H1 (cell line): ENCODE measurements at regions not wholly inside any gene's neighbourhood (a gene's known extent, or its start where the extent isn't known, plus 50 kb on each side); places are given as distances from the start of the nearest gene placed in this dataset.

Source experiments
- CTCF ChIA-PET: fragments of 300-600 bp; sonication (Branson Sonifier 250); formaldehyde crosslinking; loops from one replicate; lab custom pipeline; 2021; ENCODE audit not compliant: partially characterized antibody; lab: Charles Lee
- POLR2A ChIA-PET: fragments of 300-600 bp; sonication (Branson Sonifier 250); formaldehyde crosslinking; loops from one replicate; lab custom pipeline; 2021; ENCODE audit warnings: inconsistent platforms; ENCODE audit not compliant: partially characterized antibody; lab: Charles Lee
- DNase-seq, 2 experiments: peaks; one replicate each; pipeline versions ENCODE4 v3.0.0 to v3.0.0-alpha.2; 2010 to 2022; ENCODE audit warnings: low spot score in 2 of 2, low read depth in 1 of 2, mixed read lengths in 1 of 2
- FAIRE-seq: peaks from 2 replicates; lab custom pipeline; 2011; peaks lifted over from hg19 to GRCh38; lab: Jason Lieb, UNC
- H2AFZ ChIP-seq: 2 replicates; pipeline ENCODE4 v1.8.1; 2012; ENCODE audit warnings: low read length, inconsistent platforms
- H2AK5ac ChIP-seq: 2 replicates; pipeline ENCODE4 v1.6.1; 2013; ENCODE audit warnings: low read depth, low read length
- H2BK120ac ChIP-seq: replicated peaks from 2 replicates; pipeline ENCODE3; 2013; ENCODE audit warnings: low read depth, low read length, inconsistent platforms
- H2BK12ac ChIP-seq: 2 replicates; pipeline ENCODE4 v1.6.1; 2013; ENCODE audit warnings: low read depth, low read length
- H2BK15ac ChIP-seq: 2 replicates; pipeline ENCODE4 v1.6.1; 2013; ENCODE audit warnings: low read length
- H2BK20ac ChIP-seq: 2 replicates; pipeline ENCODE4 v1.6.1; 2013; ENCODE audit warnings: low read length
- H2BK5ac ChIP-seq: 2 replicates; pipeline ENCODE4 v1.6.1; 2013; ENCODE audit warnings: low read depth, low read length
- H3K14ac ChIP-seq: 2 replicates; pipeline ENCODE4 v1.6.1; 2013; ENCODE audit warnings: inconsistent platforms; ENCODE audit not compliant: insufficient read length
- H3K18ac ChIP-seq: 2 replicates; pipeline ENCODE4 v1.6.1; 2013; ENCODE audit warnings: low read length; ENCODE audit errors: extremely low read depth
- H3K23ac ChIP-seq: 2 replicates; pipeline ENCODE4 v1.6.1; 2013; ENCODE audit warnings: inconsistent platforms; ENCODE audit not compliant: insufficient read length
- H3K23me2 ChIP-seq: 2 replicates; pipeline ENCODE4 v1.6.1; 2013; ENCODE audit warnings: low read depth, low read length
- H3K27ac ChIP-seq: 2 replicates; pipeline ENCODE4 v1.6.1; 2011; ENCODE audit warnings: low read depth, low read length, inconsistent platforms
- H3K27me3 ChIP-seq, 4 experiments: replicated peaks in 1 of 4; 1 replicate in 1 of 4; 2 replicates in 3 of 4; pipeline versions ENCODE4 v1.6.1 to v1.8.1; 2011 to 2013; ENCODE audit warnings: low read length in 3 of 4, mild to moderate bottlenecking in 3 of 4, inconsistent platforms in 2 of 4, mixed read lengths in 2 of 4, moderate library complexity in 1 of 4; ENCODE audit not compliant: control insufficient read depth in 3 of 4, insufficient read depth in 3 of 4; ENCODE audit errors: extremely low read depth in 1 of 4
- H3K36me3 ChIP-seq, 4 experiments: 2 replicates each; pipeline versions ENCODE4 v1.6.1 to v1.8.1; 2011 to 2013; ENCODE audit warnings: mild to moderate bottlenecking in 4 of 4, low read length in 3 of 4, moderate library complexity in 2 of 4, control low read depth in 1 of 4, inconsistent platforms in 1 of 4; ENCODE audit not compliant: insufficient read depth in 4 of 4, control insufficient read depth in 2 of 4
- H3K4ac ChIP-seq: replicated peaks from 2 replicates; pipeline ENCODE3; 2013; ENCODE audit warnings: low read length, low read depth, mixed read lengths, inconsistent platforms; ENCODE audit not compliant: insufficient read length
- H3K4me1 ChIP-seq, 4 experiments: replicated peaks in 1 of 4; 1 replicate in 1 of 4; 2 replicates in 3 of 4; pipeline versions ENCODE4 v1.6.1 to v1.8.1; 2011 to 2013; ENCODE audit warnings: low read length in 3 of 4, inconsistent platforms in 2 of 4, mixed read lengths in 1 of 4; ENCODE audit not compliant: insufficient read depth in 4 of 4, control insufficient read depth in 3 of 4
- H3K4me2 ChIP-seq, 2 experiments: 2 replicates each; pipeline versions ENCODE4 v1.6.1 to v1.8.1; 2011 to 2013; ENCODE audit warnings: low read depth in 2 of 2, low read length in 2 of 2, control low read depth in 1 of 2, inconsistent platforms in 1 of 2, mild to moderate bottlenecking in 1 of 2; ENCODE audit not compliant: insufficient read depth in 1 of 2
- H3K4me3 ChIP-seq, 4 experiments: fragments of 200-600, 300-600 bp in 1 of 4; sonication (generic), shearing (Covaris generic), sonication (Bioruptor Twin) in 1 of 4; 2 replicates each; pipeline versions ENCODE4 v1.5.1 to v1.8.1; 2011 to 2016; ENCODE audit warnings: low read length in 4 of 4, low read depth in 3 of 4, control low read depth in 2 of 4, inconsistent platforms in 2 of 4, mild to moderate bottlenecking in 2 of 4, mixed read lengths in 1 of 4, moderate library complexity in 1 of 4; ENCODE audit not compliant: insufficient read depth in 2 of 4; ENCODE audit errors: extremely low read depth in 1 of 4
- H3K56ac ChIP-seq: replicated peaks from 2 replicates; pipeline ENCODE3; 2013; ENCODE audit warnings: low read depth, mild to moderate bottlenecking, mixed read lengths, low read length, inconsistent platforms; ENCODE audit not compliant: insufficient read length
- H3K79me1 ChIP-seq: 2 replicates; pipeline ENCODE4 v1.6.1; 2013; ENCODE audit warnings: low read depth, low read length, control low read depth
- H3K79me2 ChIP-seq, 2 experiments: 2 replicates each; pipeline versions ENCODE4 v1.6.1 to v1.8.1; 2012 to 2013; ENCODE audit warnings: low read length in 2 of 2, mild to moderate bottlenecking in 2 of 2, inconsistent platforms in 1 of 2; ENCODE audit not compliant: insufficient read depth in 2 of 2, control insufficient read depth in 1 of 2
- H3K9ac ChIP-seq, 4 experiments: replicated peaks in 1 of 4; 1 replicate in 1 of 4; 2 replicates in 3 of 4; pipeline versions ENCODE4 v1.6.1 to v1.8.1; 2011 to 2013; ENCODE audit warnings: low read depth in 3 of 4, low read length in 3 of 4, control low read depth in 2 of 4, mild to moderate bottlenecking in 2 of 4, moderate library complexity in 2 of 4, inconsistent platforms in 1 of 4; ENCODE audit errors: extremely low read depth in 1 of 4
- H3K9me3 ChIP-seq, 2 experiments: 2 replicates each; pipeline versions ENCODE4 v1.6.1 to v1.8.1; 2012 to 2013; ENCODE audit warnings: mild to moderate bottlenecking in 2 of 2, moderate library complexity in 2 of 2, control low read depth in 1 of 2, inconsistent platforms in 1 of 2, low read depth in 1 of 2, low read length in 1 of 2, mixed read lengths in 1 of 2; ENCODE audit not compliant: insufficient read depth in 2 of 2
- H4K20me1 ChIP-seq, 2 experiments: replicated peaks in 1 of 2; 2 replicates each; pipeline versions ENCODE3 to v1.8.1; 2011 to 2013; ENCODE audit warnings: inconsistent platforms in 2 of 2, low read length in 2 of 2, mild to moderate bottlenecking in 1 of 2; ENCODE audit not compliant: insufficient read depth in 2 of 2, control insufficient read depth in 1 of 2
- H4K5ac ChIP-seq: 2 replicates; pipeline ENCODE4 v1.6.1; 2013; ENCODE audit warnings: low read length, low read depth, mixed read lengths, inconsistent platforms; ENCODE audit not compliant: insufficient read length
- H4K8ac ChIP-seq: 2 replicates; pipeline ENCODE4 v1.8.0; 2013; ENCODE audit warnings: mild to moderate bottlenecking, moderate library complexity, low read length, inconsistent platforms; ENCODE audit not compliant: insufficient read depth; ENCODE audit errors: extremely low read depth
- H4K91ac ChIP-seq: replicated peaks from 2 replicates; pipeline ENCODE3; 2013; ENCODE audit warnings: low read length, mixed read lengths, inconsistent platforms; ENCODE audit not compliant: insufficient read length
- GABPA ChIP-seq: IDR thresholded peaks from 2 replicates; pipeline ENCODE4 v1.6.1; 2011; ENCODE audit warnings: mild to moderate bottlenecking, low read length, moderate library complexity, borderline replicate concordance; ENCODE audit not compliant: insufficient read depth
- WGBS, 2 experiments: shearing (Covaris generic) in 1 of 2; methylation state at CpG; one replicate each; pipeline versions ENCODE4 v1.1.6 to v1.1.7; 2013 to 2015; ENCODE audit warnings: low lambda C conversion rate in 2 of 2, mixed read lengths in 2 of 2, inconsistent platforms in 1 of 2, low coverage in 1 of 2, missing lambda C conversion rate in 1 of 2; ENCODE audit not compliant: insufficient replicate concordance in 2 of 2, insufficient coverage in 1 of 2, insufficient read length in 1 of 2; ENCODE audit errors: extremely low coverage in 1 of 2, missing lambda C conversion rate in 1 of 2; 5-methylcytosine and 5-hydroxymethylcytosine counted together

DNA sequence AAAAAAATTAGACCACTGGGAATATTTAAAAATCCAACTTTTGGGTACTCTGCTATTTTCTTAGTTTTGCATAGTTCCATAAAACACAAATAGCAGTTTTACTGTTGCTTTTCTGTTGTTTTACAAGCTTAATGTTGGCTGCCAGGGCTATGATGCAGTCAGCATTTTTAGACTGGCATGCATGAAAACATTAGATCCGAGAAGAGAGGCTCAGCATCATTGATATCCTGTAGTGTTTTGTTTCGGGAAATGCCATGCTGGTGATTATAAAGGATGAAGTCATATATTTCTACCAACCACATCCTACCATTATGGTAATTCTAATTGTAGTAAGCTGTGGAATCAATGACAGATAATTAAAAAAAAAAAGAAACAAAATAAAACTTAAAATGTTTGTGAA, 104.6 kb downstream of the MBL2 start:
- H3K79me1 ChIP-seq = no peaks in the 10 kb centered on the region
- H2BK12ac ChIP-seq = no peak overlapping the region
- no peak overlapping the region for H3K56ac ChIP-seq
- no peaks in the 10 kb centered on the region for H3K79me2 ChIP-seq
- POLR2A ChIA-PET = no interaction called here
- H2BK5ac ChIP-seq = no peak overlapping the region
- no peak for FAIRE-seq
- H3K36me3 ChIP-seq = no peaks in the 10 kb centered on the region
- no peak overlapping the region for H4K5ac ChIP-seq
- H3K18ac ChIP-seq = no peak overlapping the region
- H3K14ac ChIP-seq = no peak overlapping the region
- no peak overlapping the region for H2BK120ac ChIP-seq
- no peaks in the 10 kb centered on the region for H3K27me3 ChIP-seq
- H3K9me3 ChIP-seq = peaks cover 0 to 9% of the 10 kb centered on the region in 2 experiments; a peak in 1 of 4 replicates
- no peak overlapping the region for H3K27ac ChIP-seq
- no peak for TF ChIP-seq GABPA
- TF ChIP-seq, all 59 proteins: peak for 0
- no peak for DNase-seq
- Histone ChIP-seq H4K91ac (no peak overlapping the region), H3K4me3 (no peak overlapping the region), H2AK5ac (no peak overlapping the region), H3K23me2 (no peaks in the 10 kb centered on the region), H3K4ac (no peak overlapping the region), H2BK20ac (no peak overlapping the region), H3K9ac (no peak overlapping the region), H2AFZ (no peak overlapping the region), H3K23ac (no peak overlapping the region), H4K8ac (no peak overlapping the region), H3K4me1 (no peaks in the 10 kb centered on the region), H3K4me2 (no peak overlapping the region), H4K20me1 (no peaks in the 10 kb centered on the region), H2BK15ac (no peak overlapping the region)
- CTCF ChIA-PET = interaction anchor here (0.9 kb wide), 1 partner anchor 61 kb away, joined by 3 read pairs; no protein-coding TSS in a partner anchor
- WGBS, 2 experiments = 85% methylated on average over 2 of the region's 2 CpGs; no CpG with 5 or more reads in 1 of the 2 experiments
